ENCODE measurements at regions not wholly inside any gene's neighbourhood (a gene's known extent, or its start where the extent isn't known, plus 50 kb on each side); places are given as distances from the start of the nearest gene placed in this dataset.

- H3K9ac ChIP-seq: no peak overlapping the region
- no peaks in the 10 kb centered on the region for H3K36me3 ChIP-seq (ENCODE audit: insufficient read depth)
- no peaks in the 10 kb centered on the region for H3K79me2 ChIP-seq (ENCODE audit: insufficient read depth, low read depth)
- H3K4me1 ChIP-seq (ENCODE audit: low read depth, poor library complexity, severe bottlenecking): no peaks in the 10 kb centered on the region
- H3K4me3 ChIP-seq (IDR thresholded peaks at IDR 0.05; ENCODE audit: insufficient read depth, low read depth, low read length): no peak overlapping the region
- no peak for TF ChIP-seq CTCF (conservative IDR thresholded peaks at IDR 0.05; ENCODE audit: low read depth, low read length)
- no peaks in the 10 kb centered on the region for H3K27me3 ChIP-seq (ENCODE audit: insufficient read depth, low read depth)
- no peak overlapping the region for H3K4me2 ChIP-seq
- no peaks in the 10 kb centered on the region for H4K20me1 ChIP-seq (ENCODE audit: insufficient read depth)
- no peak overlapping the region for H2AFZ ChIP-seq (ENCODE audit: low read depth)
- H3K27ac ChIP-seq: no peak overlapping the region
Measured at GRCh38 chr14:28944605-28945004, 178.0 kb downstream of the FOXG1 start.

GRCh38 chr14:28946267-28946666 lies 179.7 kb downstream of the FOXG1 start:
- no peaks in the 10 kb centered on the region for H3K27me3 ChIP-seq (ENCODE audit: insufficient read depth, low read depth)
- H3K79me2 ChIP-seq (ENCODE audit: insufficient read depth, low read depth): no peaks in the 10 kb centered on the region
- H4K20me1 ChIP-seq (ENCODE audit: insufficient read depth): no peaks in the 10 kb centered on the region
- H3K4me2 ChIP-seq: no peak overlapping the region
- no peak for TF ChIP-seq CTCF (conservative IDR thresholded peaks at IDR 0.05; ENCODE audit: low read depth, low read length)
- H3K36me3 ChIP-seq (ENCODE audit: insufficient read depth): no peaks in the 10 kb centered on the region
- no peak overlapping the region for H3K9ac ChIP-seq
- no peak overlapping the region for H3K27ac ChIP-seq
- no peaks in the 10 kb centered on the region for H3K4me1 ChIP-seq (ENCODE audit: low read depth, poor library complexity, severe bottlenecking)
- no peak overlapping the region for H3K4me3 ChIP-seq (IDR thresholded peaks at IDR 0.05; ENCODE audit: insufficient read depth, low read depth, low read length)
- no peak overlapping the region for H2AFZ ChIP-seq (ENCODE audit: low read depth)

GRCh38 chr14:28949503-28949902 lies 182.9 kb downstream of the FOXG1 start:
- H3K4me1 ChIP-seq (ENCODE audit: low read depth, poor library complexity, severe bottlenecking): no peaks in the 10 kb centered on the region
- no peak overlapping the region for H3K9ac ChIP-seq
- no peaks in the 10 kb centered on the region for H3K79me2 ChIP-seq (ENCODE audit: insufficient read depth, low read depth)
- no peak for TF ChIP-seq CTCF (conservative IDR thresholded peaks at IDR 0.05; ENCODE audit: low read depth, low read length)
- H4K20me1 ChIP-seq (ENCODE audit: insufficient read depth): no peaks in the 10 kb centered on the region
- H3K27ac ChIP-seq: no peak overlapping the region
- H3K36me3 ChIP-seq (ENCODE audit: insufficient read depth): no peaks in the 10 kb centered on the region
- H3K4me3 ChIP-seq (IDR thresholded peaks at IDR 0.05; ENCODE audit: insufficient read depth, low read depth, low read length): no peak overlapping the region
- no peaks in the 10 kb centered on the region for H3K27me3 ChIP-seq (ENCODE audit: insufficient read depth, low read depth)
- H3K4me2 ChIP-seq: no peak overlapping the region
- H2AFZ ChIP-seq (ENCODE audit: low read depth): no peak overlapping the region

GRCh38 chr14:28952161-28952560 lies 185.6 kb downstream of the FOXG1 start:
- no peak overlapping the region for H3K4me3 ChIP-seq (IDR thresholded peaks at IDR 0.05; ENCODE audit: insufficient read depth, low read depth, low read length)
- no peaks in the 10 kb centered on the region for H3K79me2 ChIP-seq (ENCODE audit: insufficient read depth, low read depth)
- no peak overlapping the region for H2AFZ ChIP-seq (ENCODE audit: low read depth)
- H3K27me3 ChIP-seq (ENCODE audit: insufficient read depth, low read depth): no peaks in the 10 kb centered on the region
- H3K4me1 ChIP-seq (ENCODE audit: low read depth, poor library complexity, severe bottlenecking): no peaks in the 10 kb centered on the region
- H3K36me3 ChIP-seq (ENCODE audit: insufficient read depth): no peaks in the 10 kb centered on the region
- TF ChIP-seq CTCF (conservative IDR thresholded peaks at IDR 0.05; ENCODE audit: low read depth, low read length): no peak
- H3K4me2 ChIP-seq: no peak overlapping the region
- no peaks in the 10 kb centered on the region for H4K20me1 ChIP-seq (ENCODE audit: insufficient read depth)
- no peak overlapping the region for H3K27ac ChIP-seq
- no peak overlapping the region for H3K9ac ChIP-seq

- Histone ChIP-seq H3K4me2 (no peak overlapping the region), H2AFZ (ENCODE audit: low read depth) (no peak overlapping the region), H3K27ac (no peak overlapping the region), H3K27me3 (ENCODE audit: insufficient read depth, low read depth) (no peaks in the 10 kb centered on the region), H3K36me3 (ENCODE audit: insufficient read depth) (no peaks in the 10 kb centered on the region), H4K20me1 (ENCODE audit: insufficient read depth) (no peaks in the 10 kb centered on the region), H3K4me3 (IDR thresholded peaks at IDR 0.05; ENCODE audit: insufficient read depth, low read depth, low read length) (no peak overlapping the region), H3K79me2 (ENCODE audit: insufficient read depth, low read depth) (no peaks in the 10 kb centered on the region), H3K9ac (no peak overlapping the region), H3K4me1 (ENCODE audit: low read depth, poor library complexity, severe bottlenecking) (no peaks in the 10 kb centered on the region)
- no peak for TF ChIP-seq CTCF (conservative IDR thresholded peaks at IDR 0.05; ENCODE audit: low read depth, low read length)
Measured at GRCh38 chr14:28952666-28953065, 186.1 kb downstream of the FOXG1 start.

All from KMS-11 (cell line).